KMS-11 (cell line): ENCODE measurements at regions not wholly inside any gene's neighbourhood (a gene's known extent, or its start where the extent isn't known, plus 50 kb on each side); places are given as distances from the start of the nearest gene placed in this dataset.

Experiments used
- H2AFZ ChIP-seq: fragments of 200-600 bp; sonication (generic); 2 replicates; pipeline ENCODE4 v1.6.1; 2016; ENCODE audit warnings: antibody characterized with exemption, mixed run types, low read depth
- H3K27ac ChIP-seq: fragments of 200-600 bp; sonication (generic); 2 replicates; pipeline ENCODE4 v1.6.1; 2016; ENCODE audit warnings: mild to moderate bottlenecking, mixed run types
- H3K27me3 ChIP-seq: fragments of 200-600 bp; sonication (generic); 2 replicates; pipeline ENCODE4 v1.6.1; 2017; ENCODE audit warnings: mild to moderate bottlenecking, low read depth, mixed run types, moderate library complexity; ENCODE audit not compliant: insufficient read depth
- H3K36me3 ChIP-seq: fragments of 200-600 bp; sonication (generic); 2 replicates; pipeline ENCODE4 v1.6.1; 2017; ENCODE audit warnings: mild to moderate bottlenecking, mixed run types; ENCODE audit not compliant: insufficient read depth
- H3K4me1 ChIP-seq: fragments of 200-600 bp; sonication (generic); 2 replicates; pipeline ENCODE4 v1.6.1; 2016; ENCODE audit warnings: mild to moderate bottlenecking, low read depth, mixed run types; ENCODE audit not compliant: poor library complexity, severe bottlenecking
- H3K4me2 ChIP-seq: fragments of 200-600 bp; sonication (generic); 2 replicates; pipeline ENCODE4 v1.7.0; 2016; ENCODE audit warnings: mild to moderate bottlenecking, mixed run types
- H3K4me3 ChIP-seq: fragments of 200-600 bp; sonication (generic); IDR thresholded peaks from 2 replicates; pipeline ENCODE4 v1.6.1; 2017; ENCODE audit warnings: low read depth, low read length, mixed read lengths; ENCODE audit not compliant: insufficient read depth
- H3K79me2 ChIP-seq: fragments of 200-600 bp; sonication (generic); 2 replicates; pipeline ENCODE4 v1.6.1; 2016; ENCODE audit warnings: low read depth, mixed run types; ENCODE audit not compliant: insufficient read depth
- H3K9ac ChIP-seq: fragments of 200-600 bp; sonication (generic); 2 replicates; pipeline ENCODE4 v1.6.1; 2016; ENCODE audit warnings: mild to moderate bottlenecking, mixed run types
- H4K20me1 ChIP-seq: fragments of 200-600 bp; sonication (generic); 2 replicates; pipeline ENCODE4 v1.6.1; 2016; ENCODE audit warnings: mild to moderate bottlenecking, mixed run types; ENCODE audit not compliant: insufficient read depth
- CTCF ChIP-seq: fragments of 200-600 bp; sonication (generic); conservative IDR thresholded peaks from 2 replicates; pipeline ENCODE4 v1.6.1; 2017; ENCODE audit warnings: low read depth, mild to moderate bottlenecking, antibody characterized with exemption, low read length, moderate library complexity, mixed read lengths

- H4K20me1 ChIP-seq: no peaks in the 10 kb centered on the region
- H3K27me3 ChIP-seq: no peaks in the 10 kb centered on the region
- no peak overlapping the region for H3K27ac ChIP-seq
- no peaks in the 10 kb centered on the region for H3K79me2 ChIP-seq
- no peaks in the 10 kb centered on the region for H3K4me1 ChIP-seq
- no peak overlapping the region for H3K4me2 ChIP-seq
- TF ChIP-seq CTCF: no peak
- no peaks in the 10 kb centered on the region for H3K36me3 ChIP-seq
- H2AFZ ChIP-seq: no peak overlapping the region
- no peak overlapping the region for H3K9ac ChIP-seq
- no peak overlapping the region for H3K4me3 ChIP-seq
These were observed 164.7 kb downstream of the SCP2D1 start for GRCh38 chr20:18978311-18978710.

GRCh38 chr20:18979132-18979531 is 165.5 kb downstream of the SCP2D1 start:
- H2AFZ ChIP-seq: no peak overlapping the region
- no peaks in the 10 kb centered on the region for H3K79me2 ChIP-seq
- no peak overlapping the region for H3K4me2 ChIP-seq
- no peaks in the 10 kb centered on the region for H3K27me3 ChIP-seq
- H3K27ac ChIP-seq: no peak overlapping the region
- H3K4me1 ChIP-seq: no peaks in the 10 kb centered on the region
- no peak for TF ChIP-seq CTCF
- H4K20me1 ChIP-seq: no peaks in the 10 kb centered on the region
- no peak overlapping the region for H3K9ac ChIP-seq
- H3K36me3 ChIP-seq: no peaks in the 10 kb centered on the region
- H3K4me3 ChIP-seq: no peak overlapping the region

- H2AFZ ChIP-seq: no peak overlapping the region
- H3K4me1 ChIP-seq: no peaks in the 10 kb centered on the region
- no peaks in the 10 kb centered on the region for H3K79me2 ChIP-seq
- no peak for TF ChIP-seq CTCF
- H3K36me3 ChIP-seq: no peaks in the 10 kb centered on the region
- H4K20me1 ChIP-seq: no peaks in the 10 kb centered on the region
- H3K27ac ChIP-seq: no peak overlapping the region
- no peaks in the 10 kb centered on the region for H3K27me3 ChIP-seq
- H3K4me3 ChIP-seq: no peak overlapping the region
- no peak overlapping the region for H3K9ac ChIP-seq
- H3K4me2 ChIP-seq: no peak overlapping the region
These were observed 168.5 kb downstream of the SCP2D1 start for GRCh38 chr20:18981962-18982539.

GRCh38 chr20:18983796-18984195 is 170.2 kb downstream of the SCP2D1 start:
- H2AFZ ChIP-seq: no peak overlapping the region
- no peaks in the 10 kb centered on the region for H4K20me1 ChIP-seq
- H3K9ac ChIP-seq: no peak overlapping the region

More at GRCh38 chr20:18983796-18984195, 170.2 kb downstream of the SCP2D1 start:
- Histone ChIP-seq H3K27me3 (no peaks in the 10 kb centered on the region), H3K4me2 (no peak overlapping the region), H3K27ac (no peak overlapping the region), H3K4me3 (no peak overlapping the region), H3K79me2 (no peaks in the 10 kb centered on the region), H3K36me3 (no peaks in the 10 kb centered on the region), H3K4me1 (no peaks in the 10 kb centered on the region)
- TF ChIP-seq CTCF: no peak
